DMS53 treated with DMSO at 0.1 percent for 48 hours (cell line): ENCODE measurements at regions not wholly inside any gene's neighbourhood (a gene's known extent, or its start where the extent isn't known, plus 50 kb on each side); places are given as distances from the start of the nearest gene placed in this dataset.
"Not testable (repeated sequence)": the region's sequence is repeated elsewhere in the genome, so short reads cannot be mapped to it uniquely, and the experiment has no call there.

Experiments
- DNase-seq: peaks from one replicate; lab custom pipeline; 2025; ENCODE audit not compliant: unreplicated experiment; lab: John Stamatoyannopoulos, UW

GRCh38 chr4:125262502-125262901, 52.3 kb upstream of the FAT4 start:
- no peak for DNase-seq

- DNase-seq: no peak
Measured at GRCh38 chr4:125262079-125262478, 52.7 kb upstream of the FAT4 start.

- DNase-seq: no peak
Measured at GRCh38 chr4:125254106-125254505, 60.6 kb upstream of the FAT4 start.

GRCh38 chr4:125244848-125245450, 69.8 kb upstream of the FAT4 start:
- no peak for DNase-seq

- no peak for DNase-seq
Measured at GRCh38 chr4:125243789-125244397, 70.9 kb upstream of the FAT4 start.

GRCh38 chr4:125235971-125236370, 78.8 kb upstream of the FAT4 start:
- DNase-seq: no peak

- DNase-seq: no peak
Measured at GRCh38 chr4:125231661-125232060, 83.1 kb upstream of the FAT4 start.

GRCh38 chr4:125229596-125230058, 85.1 kb upstream of the FAT4 start:
- DNase-seq: no peak

- no peak for DNase-seq
Measured at GRCh38 chr4:125225806-125226205, 88.9 kb upstream of the FAT4 start.

- DNase-seq: no peak
Measured at GRCh38 chr4:125200556-125200955, 114.2 kb upstream of the FAT4 start.

GRCh38 chr4:125198916-125199315, 115.8 kb upstream of the FAT4 start:
- peak; percentile 22 for DNase-seq

- DNase-seq: not testable (repeated sequence)
Measured at GRCh38 chr4:125191874-125192459, 122.8 kb upstream of the FAT4 start.

GRCh38 chr4:125191232-125191631, 123.5 kb upstream of the FAT4 start:
- DNase-seq: no peak

- DNase-seq: no peak
Measured at GRCh38 chr4:125187226-125188176, 127.3 kb upstream of the FAT4 start.

GRCh38 chr4:125184116-125184515, 130.6 kb upstream of the FAT4 start:
- no peak for DNase-seq

GRCh38 chr4:125181804-125182203, 133.0 kb upstream of the FAT4 start:
- DNase-seq: no peak

- no peak for DNase-seq
Measured at GRCh38 chr4:125179727-125180126, 135.0 kb upstream of the FAT4 start.

GRCh38 chr4:125169192-125169591, 145.6 kb upstream of the FAT4 start:
- DNase-seq: no peak

GRCh38 chr4:125168531-125168930, 146.2 kb upstream of the FAT4 start:
- no peak for DNase-seq

GRCh38 chr4:125166012-125166411, 148.7 kb upstream of the FAT4 start:
- DNase-seq: not testable (repeated sequence)

GRCh38 chr4:125159001-125159400, 155.8 kb upstream of the FAT4 start:
- no peak for DNase-seq
